Prostate gland (tissue), 2 donors: ENCODE measurements at regions not wholly inside any gene's neighbourhood (a gene's known extent, or its start where the extent isn't known, plus 50 kb on each side); places are given as distances from the start of the nearest gene placed in this dataset.
"Not testable (repeated sequence)": the region's sequence is repeated elsewhere in the genome, so short reads cannot be mapped to it uniquely, and the experiment has no call there.

Source experiments
- DNase-seq: peaks from one replicate; pipeline ENCODE4 v3.0.0-alpha.2; 2019; ENCODE audit warnings: low spot score
- H3K27ac ChIP-seq, 2 donors: fragments of 200-600 bp; sonication (generic); 2 replicates each; pipeline ENCODE4 v1.5.1; 2017 to 2019
- H3K27me3 ChIP-seq: fragments of 200-600 bp; sonication (generic); replicated peaks from 2 replicates; pipeline ENCODE4 v1.5.1; 2019; ENCODE audit not compliant: insufficient read depth
- H3K36me3 ChIP-seq, 2 donors: fragments of 200-600 bp; sonication (generic); 1 replicate in 1 of 2; 2 replicates in 1 of 2; pipeline versions ENCODE4 v1.5.1 to v1.8.1; 2017 to 2019
- H3K4me1 ChIP-seq: fragments of 200-600 bp; sonication (generic); replicated peaks from 2 replicates; pipeline ENCODE4 v1.5.1; 2019
- H3K4me3 ChIP-seq, 2 donors: fragments of 200-600 bp; sonication (generic); 2 replicates each; pipeline ENCODE4 v1.5.1; 2017 to 2019
- H3K9me3 ChIP-seq: fragments of 200-600 bp; sonication (generic); 2 replicates; pipeline ENCODE4 v1.5.1; 2017
- CTCF ChIP-seq, 4 experiments: fragments of 200-600 bp in 2 of 4; fragments of 450-650 bp in 2 of 4; sonication (generic) in 2 of 4; IDR thresholded peaks; 1 replicate in 3 of 4; 2 replicates in 1 of 4; pipeline ENCODE4 v1.5.1; 2016 to 2019; ENCODE audit warnings: antibody characterized with exemption in 4 of 4, mild to moderate bottlenecking in 2 of 4, moderate library complexity in 2 of 4
- POLR2A ChIP-seq: fragments of 450-650 bp; IDR thresholded peaks from one replicate; pipeline ENCODE4 v1.6.1; 2016; ENCODE audit warnings: antibody characterized with exemption, mild to moderate bottlenecking
- POLR2AphosphoS5 ChIP-seq: sonication (generic); formaldehyde crosslinking; IDR thresholded peaks from one replicate; pipeline ENCODE4 v1.6.1; 2017; ENCODE audit warnings: antibody characterized with exemption
- WGBS: methylation state at CpG from one replicate; pipeline ENCODE4 v1.1.5; 2018; 5-methylcytosine and 5-hydroxymethylcytosine counted together
- intact Hi-C: fragments of 100-400 bp; cut with DNase I; formaldehyde crosslinking; loops from one replicate; pipeline ENCODE4 v1.14.2; 2022

DNA sequence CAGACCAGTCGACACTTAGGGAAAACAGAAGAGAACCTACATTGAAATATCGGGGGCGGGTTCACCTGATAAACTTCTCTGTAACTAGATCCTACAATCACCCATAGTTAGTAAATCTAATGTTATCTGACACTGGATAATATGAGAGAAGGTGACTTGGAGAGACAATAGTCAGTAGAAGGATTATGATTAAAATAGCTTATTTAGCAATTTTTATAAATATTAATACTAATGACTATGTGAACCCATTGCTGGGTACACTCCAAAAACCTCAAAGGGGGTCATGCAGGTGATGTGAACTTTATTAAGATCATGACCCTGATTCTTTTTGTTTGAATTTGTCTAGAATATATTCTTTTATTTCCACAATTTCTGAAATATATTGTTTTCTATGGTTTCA lies 164.1 kb upstream of the CCNH start:
- intact Hi-C loops: no loop called here
- Histone ChIP-seq H3K36me3 (no peaks in the 10 kb centered on the region), H3K9me3 (no peaks in the 10 kb centered on the region), H3K27me3 (no peaks in the 10 kb centered on the region), H3K27ac (no peak overlapping the region), H3K4me3 (no peak overlapping the region), H3K4me1 (no peaks in the 10 kb centered on the region)
- no peak for DNase-seq
- TF ChIP-seq POLR2AphosphoS5: no peak
- no peak for TF ChIP-seq POLR2A
- TF ChIP-seq CTCF (IDR thresholded peaks at IDR 0.05): no peak
- WGBS: 97% methylated on average over 3 of the region's 3 CpGs

DNA sequence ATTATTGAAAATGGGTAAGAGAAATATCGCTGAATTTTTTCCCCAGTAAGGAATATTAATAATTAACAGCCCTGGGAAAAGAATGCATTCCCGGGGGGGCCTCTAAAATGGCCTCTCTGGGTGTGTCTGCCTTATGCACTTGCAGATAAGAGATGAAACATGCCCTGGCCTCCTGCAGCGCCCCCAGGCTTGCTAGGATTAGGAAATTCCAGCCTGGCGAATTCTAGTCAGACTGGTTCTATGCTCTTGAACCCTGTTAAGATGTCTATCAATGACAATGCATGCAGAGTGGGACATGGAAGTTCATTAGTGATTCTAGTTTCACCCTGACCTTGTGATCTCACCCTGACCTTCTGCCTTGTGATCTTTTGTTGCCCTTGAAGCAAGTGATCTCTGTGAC lies 163.6 kb upstream of the CCNH start:
- H3K9me3 ChIP-seq, H3K4me1 ChIP-seq, intact Hi-C loops, H3K27ac ChIP-seq, H3K36me3 ChIP-seq, H3K4me3 ChIP-seq, DNase-seq, H3K27me3 ChIP-seq: not testable (repeated sequence)
- WGBS: 61% methylated on average over 4 of the region's 4 CpGs

DNA sequence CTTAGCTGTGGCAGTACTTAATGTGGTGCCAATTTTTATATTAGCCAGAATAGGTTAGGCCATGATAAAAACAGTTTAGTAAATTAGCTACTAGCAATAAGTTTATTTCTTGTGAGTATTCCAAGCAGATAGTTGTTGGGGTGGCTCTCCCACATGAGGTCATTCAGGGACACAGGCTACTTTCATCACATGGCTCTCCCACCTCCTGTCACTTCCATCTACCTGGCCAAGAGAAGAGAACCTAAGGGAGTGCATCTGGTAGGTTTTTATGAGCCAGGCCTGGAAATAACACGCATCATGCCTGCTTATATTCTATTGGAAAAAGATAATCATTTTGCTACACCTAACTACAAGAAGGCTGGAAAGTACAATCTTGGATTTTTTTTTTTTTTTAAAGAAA lies 161.4 kb upstream of the CCNH start:
- no peaks in the 10 kb centered on the region for H3K4me1 ChIP-seq
- 93% methylated on average over 1 of the region's 1 CpG for WGBS
- no peak for DNase-seq
- no peak overlapping the region for H3K4me3 ChIP-seq
- TF ChIP-seq POLR2A (no peak), POLR2AphosphoS5 (no peak), CTCF (IDR thresholded peaks at IDR 0.05) (no peak)
- intact Hi-C loops: no loop called here
- H3K27me3 ChIP-seq: no peaks in the 10 kb centered on the region
- H3K36me3 ChIP-seq: no peaks in the 10 kb centered on the region
- no peak overlapping the region for H3K27ac ChIP-seq
- H3K9me3 ChIP-seq: no peaks in the 10 kb centered on the region

DNA sequence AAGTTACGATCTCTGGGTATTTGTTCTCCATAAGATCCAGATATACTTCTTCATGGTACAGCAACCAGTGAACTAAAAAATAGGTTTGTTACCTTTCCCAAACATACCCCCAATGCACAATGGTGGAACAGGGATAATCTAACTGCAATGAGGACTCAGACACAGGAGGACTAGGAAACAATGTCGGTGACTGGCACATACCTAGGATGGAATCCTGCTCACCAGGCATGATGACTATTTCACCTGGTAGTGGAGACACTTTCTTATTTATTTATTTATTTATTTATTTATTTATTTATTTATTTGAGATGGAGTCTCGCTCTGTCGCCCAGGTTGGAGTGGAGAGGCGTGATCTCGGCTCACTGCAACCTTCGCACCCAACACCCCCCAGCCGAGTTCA lies 159.9 kb upstream of the CCNH start:
- DNase-seq: no peak
- Histone ChIP-seq H3K4me3 (no peak overlapping the region), H3K4me1 (no peaks in the 10 kb centered on the region), H3K27me3 (no peaks in the 10 kb centered on the region), H3K27ac (no peak overlapping the region), H3K9me3 (no peaks in the 10 kb centered on the region), H3K36me3 (no peaks in the 10 kb centered on the region)
- intact Hi-C loops: no loop called here
- 96% methylated on average over 8 of the region's 8 CpGs for WGBS
- TF ChIP-seq CTCF (IDR thresholded peaks at IDR 0.05) (no peak), POLR2AphosphoS5 (no peak), POLR2A (no peak)

DNA sequence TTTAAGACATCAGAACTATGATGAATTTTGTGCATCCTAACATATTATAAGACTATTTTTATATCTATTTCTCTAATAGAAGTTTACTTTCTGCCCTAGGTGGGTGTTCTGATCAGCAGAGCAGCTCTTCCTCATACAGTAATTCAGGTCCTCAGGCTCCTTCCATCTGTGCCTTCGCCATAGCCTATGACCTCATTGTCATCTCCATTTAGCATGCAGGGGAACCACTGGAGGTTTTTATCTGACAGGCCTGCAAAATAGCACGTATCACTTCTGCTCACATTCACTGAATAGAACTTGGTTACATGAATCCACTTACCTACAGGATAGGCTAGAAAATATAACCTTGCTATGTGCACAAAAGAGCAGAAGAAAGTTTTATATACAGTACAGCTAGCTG lies 159.4 kb upstream of the CCNH start:
- intact Hi-C loops: no loop called here
- no peak overlapping the region for H3K4me3 ChIP-seq
- no peak overlapping the region for H3K27ac ChIP-seq
- no peaks in the 10 kb centered on the region for H3K27me3 ChIP-seq
- no peaks in the 10 kb centered on the region for H3K36me3 ChIP-seq
- H3K9me3 ChIP-seq: no peaks in the 10 kb centered on the region
- DNase-seq: no peak
- 67% methylated on average over 2 of the region's 2 CpGs for WGBS
- no peak for TF ChIP-seq POLR2A
- no peak for TF ChIP-seq CTCF (IDR thresholded peaks at IDR 0.05)
- no peak for TF ChIP-seq POLR2AphosphoS5
- H3K4me1 ChIP-seq: no peaks in the 10 kb centered on the region
